Common myeloid progenitor, CD34-positive (primary cell): ENCODE measurements at regions not wholly inside any gene's neighbourhood (a gene's known extent, or its start where the extent isn't known, plus 50 kb on each side); places are given as distances from the start of the nearest gene placed in this dataset.

Source experiments
- CTCF ChIA-PET: fragments of 350-600 bp; sonication (Branson Sonifier 250); formaldehyde crosslinking; loops from one replicate; lab custom pipeline; 2021; ENCODE audit warnings: antibody characterized with exemption; lab: Charles Lee
- POLR2A ChIA-PET: fragments of 350-600 bp; sonication (Branson Sonifier 250); formaldehyde crosslinking; loops from one replicate; lab custom pipeline; 2021; ENCODE audit warnings: antibody characterized with exemption; lab: Charles Lee
- DNase-seq, 3 donors: peaks; one replicate each; pipeline versions ENCODE4 v3.0.0 to v3.0.0-alpha.2; 2013
- H3K27ac ChIP-seq, 2 experiments: 1 replicate in 1 of 2; 2 replicates in 1 of 2; pipeline ENCODE4 v1.7.0; 2013; ENCODE audit warnings: inconsistent platforms in 2 of 2, low read length in 2 of 2, mild to moderate bottlenecking in 2 of 2, low read depth in 1 of 2, moderate library complexity in 1 of 2; ENCODE audit not compliant: severe bottlenecking in 2 of 2, insufficient read depth in 1 of 2, poor library complexity in 1 of 2
- H3K27me3 ChIP-seq, 5 experiments: replicated peaks in 2 of 5; 1 replicate in 3 of 5; 2 replicates in 2 of 5; pipeline versions ENCODE4 v1.6.1 to v1.7.0; 2013; ENCODE audit warnings: low read length in 4 of 5, mild to moderate bottlenecking in 2 of 5, moderate library complexity in 2 of 5, inconsistent platforms in 1 of 5; ENCODE audit not compliant: insufficient read depth in 5 of 5, control insufficient read depth in 4 of 5
- H3K36me3 ChIP-seq, 4 experiments: 1 replicate in 2 of 4; 2 replicates in 2 of 4; pipeline versions ENCODE4 v1.6.1 to v1.7.0; 2013; ENCODE audit warnings: low read length in 3 of 4, control low read depth in 1 of 4, mild to moderate bottlenecking in 1 of 4; ENCODE audit not compliant: control insufficient read depth in 4 of 4, insufficient read depth in 4 of 4
- H3K4me1 ChIP-seq, 4 experiments: 1 replicate in 3 of 4; 2 replicates in 1 of 4; pipeline versions ENCODE4 v1.6.1 to v1.7.1; 2013; ENCODE audit warnings: low read length in 3 of 4, mild to moderate bottlenecking in 3 of 4, control low read depth in 1 of 4, inconsistent platforms in 1 of 4, moderate library complexity in 1 of 4; ENCODE audit not compliant: control insufficient read depth in 4 of 4, insufficient read depth in 4 of 4; ENCODE audit errors: control extremely low read depth in 1 of 4
- H3K4me3 ChIP-seq, 7 experiments: 1 replicate in 4 of 7; 2 replicates in 3 of 7; pipeline versions ENCODE4 v1.5.1 to v1.7.0; 2013; ENCODE audit warnings: mild to moderate bottlenecking in 7 of 7, low read length in 6 of 7, moderate library complexity in 6 of 7, inconsistent platforms in 2 of 7, low read depth in 2 of 7, control low read depth in 1 of 7; ENCODE audit not compliant: insufficient read depth in 4 of 7, control insufficient read depth in 1 of 7; ENCODE audit errors: extremely low read depth in 1 of 7
- H3K9me3 ChIP-seq, 5 experiments: 1 replicate in 4 of 5; 2 replicates in 1 of 5; pipeline versions ENCODE4 v1.6.1 to v1.7.1; 2013; ENCODE audit warnings: low read length in 4 of 5, mild to moderate bottlenecking in 2 of 5, inconsistent platforms in 1 of 5, low read depth in 1 of 5, moderate library complexity in 1 of 5; ENCODE audit not compliant: control insufficient read depth in 4 of 5, insufficient read depth in 2 of 5; ENCODE audit errors: control extremely low read depth in 1 of 5
- WGBS: methylation state at CpG from one replicate; pipeline ENCODE4 v1.1.5; 2013; ENCODE audit not compliant: insufficient coverage; 5-methylcytosine and 5-hydroxymethylcytosine counted together

- no peak overlapping the region for H3K27ac ChIP-seq
- no CpG with 5 or more reads among the region's 3 CpGs for WGBS
- no peak for DNase-seq
- POLR2A ChIA-PET, result no interaction called here
- H3K4me1 ChIP-seq, result peaks cover 0 to 7% (median 0%) of the 10 kb centered on the region in 4 experiments
- H3K36me3 ChIP-seq, result no peaks in the 10 kb centered on the region
- H3K27me3 ChIP-seq, result no peaks in the 10 kb centered on the region
- no peak overlapping the region for H3K4me3 ChIP-seq
- CTCF ChIA-PET, result no interaction called here
- no peaks in the 10 kb centered on the region for H3K9me3 ChIP-seq
Observed at GRCh38 chr4:189293459-189293858, 647.2 kb upstream of the FRG1 start.

GRCh38 chr4:189294574-189294973 lies 646.1 kb upstream of the FRG1 start:
- no peaks in the 10 kb centered on the region for H3K27me3 ChIP-seq
- ChIA-PET POLR2A (no interaction called here), CTCF (no interaction called here)
- no peaks in the 10 kb centered on the region for H3K36me3 ChIP-seq
- H3K27ac ChIP-seq, result no peak overlapping the region
- no peak for DNase-seq
- H3K4me3 ChIP-seq, result no peak overlapping the region
- whole genome bisulfite sequencing, result no CpG with 5 or more reads among the region's 3 CpGs
- H3K4me1 ChIP-seq, result peaks cover 0 to 10% (median 0%) of the 10 kb centered on the region in 4 experiments
- no peaks in the 10 kb centered on the region for H3K9me3 ChIP-seq

GRCh38 chr4:189299706-189300105 lies 641.0 kb upstream of the FRG1 start:
- POLR2A ChIA-PET, result no interaction called here
- Histone ChIP-seq H3K4me1 (peaks cover 0 to 13% (median 0%) of the 10 kb centered on the region in 4 experiments), H3K4me3 (no peak overlapping the region), H3K27ac (no peak overlapping the region), H3K27me3 (no peaks in the 10 kb centered on the region), H3K9me3 (no peaks in the 10 kb centered on the region), H3K36me3 (no peaks in the 10 kb centered on the region)
- peak in 2 of 3 donors; percentile 19 to 36 for DNase-seq
- CTCF ChIA-PET, result no interaction called here
- WGBS, result 0% methylated on average over 1 of the region's 5 CpGs

- Histone ChIP-seq H3K4me3 (no peak overlapping the region), H3K27ac (no peak overlapping the region), H3K4me1 (peaks cover 0 to 21% (median 0%) of the 10 kb centered on the region in 4 experiments), H3K27me3 (no peaks in the 10 kb centered on the region), H3K9me3 (no peaks in the 10 kb centered on the region), H3K36me3 (no peaks in the 10 kb centered on the region)
- DNase-seq, result no peak
- CTCF ChIA-PET, result no interaction called here
- POLR2A ChIA-PET, result no interaction called here
- 94% methylated on average over 8 of the region's 9 CpGs for WGBS
Observed at GRCh38 chr4:189301692-189302091, 639.0 kb upstream of the FRG1 start.

GRCh38 chr4:189302719-189303118 lies 638.0 kb upstream of the FRG1 start:
- CTCF ChIA-PET, result no interaction called here
- no peaks in the 10 kb centered on the region for H3K36me3 ChIP-seq
- POLR2A ChIA-PET, result no interaction called here
- 98% methylated on average over 8 of the region's 8 CpGs for WGBS
- no peak overlapping the region for H3K4me3 ChIP-seq
- no peak overlapping the region for H3K27ac ChIP-seq
- no peaks in the 10 kb centered on the region for H3K27me3 ChIP-seq
- no peak for DNase-seq
- H3K9me3 ChIP-seq, result no peaks in the 10 kb centered on the region
- peaks cover 0 to 21% (median 0%) of the 10 kb centered on the region in 4 experiments for H3K4me1 ChIP-seq

GRCh38 chr4:189304167-189304566 lies 636.5 kb upstream of the FRG1 start:
- H3K36me3 ChIP-seq, result no peaks in the 10 kb centered on the region
- no peak overlapping the region for H3K4me3 ChIP-seq
- H3K4me1 ChIP-seq, result peaks cover 0 to 21% (median 0%) of the 10 kb centered on the region in 4 experiments
- H3K27ac ChIP-seq, result no peak overlapping the region
- POLR2A ChIA-PET, result no interaction called here
- H3K27me3 ChIP-seq, result no peaks in the 10 kb centered on the region
- no peak for DNase-seq
- no CpG with 5 or more reads among the region's 2 CpGs for WGBS
- no peaks in the 10 kb centered on the region for H3K9me3 ChIP-seq
- CTCF ChIA-PET, result no interaction called here

- peaks cover 0 to 15% (median 0%) of the 10 kb centered on the region in 4 experiments for H3K4me1 ChIP-seq
- 17% methylated on average over 2 of the region's 2 CpGs for WGBS
- H3K4me3 ChIP-seq, result no peak overlapping the region
- H3K9me3 ChIP-seq, result no peaks in the 10 kb centered on the region
- no peaks in the 10 kb centered on the region for H3K27me3 ChIP-seq
- H3K27ac ChIP-seq, result no peak overlapping the region
- CTCF ChIA-PET, result no interaction called here
- no peaks in the 10 kb centered on the region for H3K36me3 ChIP-seq
- POLR2A ChIA-PET, result no interaction called here
- peak in 1 of 3 donors; percentile 6 for DNase-seq
Observed at GRCh38 chr4:189304809-189305208, 635.9 kb upstream of the FRG1 start.
